H1 (cell line): ENCODE measurements at regions not wholly inside any gene's neighbourhood (a gene's known extent, or its start where the extent isn't known, plus 50 kb on each side); places are given as distances from the start of the nearest gene placed in this dataset.
"Not testable (repeated sequence)": the region's sequence is repeated elsewhere in the genome, so short reads cannot be mapped to it uniquely, and the experiment has no call there.

Experiments used
- CTCF ChIA-PET: fragments of 300-600 bp; sonication (Branson Sonifier 250); formaldehyde crosslinking; loops from one replicate; lab custom pipeline; 2021; ENCODE audit not compliant: partially characterized antibody; lab: Charles Lee
- POLR2A ChIA-PET: fragments of 300-600 bp; sonication (Branson Sonifier 250); formaldehyde crosslinking; loops from one replicate; lab custom pipeline; 2021; ENCODE audit warnings: inconsistent platforms; ENCODE audit not compliant: partially characterized antibody; lab: Charles Lee
- DNase-seq, 2 experiments: peaks; one replicate each; pipeline versions ENCODE4 v3.0.0 to v3.0.0-alpha.2; 2010 to 2022; ENCODE audit warnings: low spot score in 2 of 2, low read depth in 1 of 2, mixed read lengths in 1 of 2
- FAIRE-seq: peaks from 2 replicates; lab custom pipeline; 2011; peaks lifted over from hg19 to GRCh38; lab: Jason Lieb, UNC
- H2AFZ ChIP-seq: 2 replicates; pipeline ENCODE4 v1.8.1; 2012; ENCODE audit warnings: low read length, inconsistent platforms
- H2AK5ac ChIP-seq: 2 replicates; pipeline ENCODE4 v1.6.1; 2013; ENCODE audit warnings: low read depth, low read length
- H2BK120ac ChIP-seq: replicated peaks from 2 replicates; pipeline ENCODE3; 2013; ENCODE audit warnings: low read depth, low read length, inconsistent platforms
- H2BK12ac ChIP-seq: 2 replicates; pipeline ENCODE4 v1.6.1; 2013; ENCODE audit warnings: low read depth, low read length
- H2BK15ac ChIP-seq: 2 replicates; pipeline ENCODE4 v1.6.1; 2013; ENCODE audit warnings: low read length
- H2BK20ac ChIP-seq: 2 replicates; pipeline ENCODE4 v1.6.1; 2013; ENCODE audit warnings: low read length
- H2BK5ac ChIP-seq: 2 replicates; pipeline ENCODE4 v1.6.1; 2013; ENCODE audit warnings: low read depth, low read length
- H3K14ac ChIP-seq: 2 replicates; pipeline ENCODE4 v1.6.1; 2013; ENCODE audit warnings: inconsistent platforms; ENCODE audit not compliant: insufficient read length
- H3K18ac ChIP-seq: 2 replicates; pipeline ENCODE4 v1.6.1; 2013; ENCODE audit warnings: low read length; ENCODE audit errors: extremely low read depth
- H3K23ac ChIP-seq: 2 replicates; pipeline ENCODE4 v1.6.1; 2013; ENCODE audit warnings: inconsistent platforms; ENCODE audit not compliant: insufficient read length
- H3K23me2 ChIP-seq: 2 replicates; pipeline ENCODE4 v1.6.1; 2013; ENCODE audit warnings: low read depth, low read length
- H3K27ac ChIP-seq: 2 replicates; pipeline ENCODE4 v1.6.1; 2011; ENCODE audit warnings: low read depth, low read length, inconsistent platforms
- H3K27me3 ChIP-seq, 4 experiments: replicated peaks in 1 of 4; 1 replicate in 1 of 4; 2 replicates in 3 of 4; pipeline versions ENCODE4 v1.6.1 to v1.8.1; 2011 to 2013; ENCODE audit warnings: low read length in 3 of 4, mild to moderate bottlenecking in 3 of 4, inconsistent platforms in 2 of 4, mixed read lengths in 2 of 4, moderate library complexity in 1 of 4; ENCODE audit not compliant: control insufficient read depth in 3 of 4, insufficient read depth in 3 of 4; ENCODE audit errors: extremely low read depth in 1 of 4
- H3K36me3 ChIP-seq, 4 experiments: 2 replicates each; pipeline versions ENCODE4 v1.6.1 to v1.8.1; 2011 to 2013; ENCODE audit warnings: mild to moderate bottlenecking in 4 of 4, low read length in 3 of 4, moderate library complexity in 2 of 4, control low read depth in 1 of 4, inconsistent platforms in 1 of 4; ENCODE audit not compliant: insufficient read depth in 4 of 4, control insufficient read depth in 2 of 4
- H3K4ac ChIP-seq: replicated peaks from 2 replicates; pipeline ENCODE3; 2013; ENCODE audit warnings: low read length, low read depth, mixed read lengths, inconsistent platforms; ENCODE audit not compliant: insufficient read length
- H3K4me1 ChIP-seq, 4 experiments: replicated peaks in 1 of 4; 1 replicate in 1 of 4; 2 replicates in 3 of 4; pipeline versions ENCODE4 v1.6.1 to v1.8.1; 2011 to 2013; ENCODE audit warnings: low read length in 3 of 4, inconsistent platforms in 2 of 4, mixed read lengths in 1 of 4; ENCODE audit not compliant: insufficient read depth in 4 of 4, control insufficient read depth in 3 of 4
- H3K4me2 ChIP-seq, 2 experiments: 2 replicates each; pipeline versions ENCODE4 v1.6.1 to v1.8.1; 2011 to 2013; ENCODE audit warnings: low read depth in 2 of 2, low read length in 2 of 2, control low read depth in 1 of 2, inconsistent platforms in 1 of 2, mild to moderate bottlenecking in 1 of 2; ENCODE audit not compliant: insufficient read depth in 1 of 2
- H3K4me3 ChIP-seq, 4 experiments: fragments of 200-600, 300-600 bp in 1 of 4; sonication (generic), shearing (Covaris generic), sonication (Bioruptor Twin) in 1 of 4; 2 replicates each; pipeline versions ENCODE4 v1.5.1 to v1.8.1; 2011 to 2016; ENCODE audit warnings: low read length in 4 of 4, low read depth in 3 of 4, control low read depth in 2 of 4, inconsistent platforms in 2 of 4, mild to moderate bottlenecking in 2 of 4, mixed read lengths in 1 of 4, moderate library complexity in 1 of 4; ENCODE audit not compliant: insufficient read depth in 2 of 4; ENCODE audit errors: extremely low read depth in 1 of 4
- H3K56ac ChIP-seq: replicated peaks from 2 replicates; pipeline ENCODE3; 2013; ENCODE audit warnings: low read depth, mild to moderate bottlenecking, mixed read lengths, low read length, inconsistent platforms; ENCODE audit not compliant: insufficient read length
- H3K79me1 ChIP-seq: 2 replicates; pipeline ENCODE4 v1.6.1; 2013; ENCODE audit warnings: low read depth, low read length, control low read depth
- H3K79me2 ChIP-seq, 2 experiments: 2 replicates each; pipeline versions ENCODE4 v1.6.1 to v1.8.1; 2012 to 2013; ENCODE audit warnings: low read length in 2 of 2, mild to moderate bottlenecking in 2 of 2, inconsistent platforms in 1 of 2; ENCODE audit not compliant: insufficient read depth in 2 of 2, control insufficient read depth in 1 of 2
- H3K9ac ChIP-seq, 4 experiments: replicated peaks in 1 of 4; 1 replicate in 1 of 4; 2 replicates in 3 of 4; pipeline versions ENCODE4 v1.6.1 to v1.8.1; 2011 to 2013; ENCODE audit warnings: low read depth in 3 of 4, low read length in 3 of 4, control low read depth in 2 of 4, mild to moderate bottlenecking in 2 of 4, moderate library complexity in 2 of 4, inconsistent platforms in 1 of 4; ENCODE audit errors: extremely low read depth in 1 of 4
- H3K9me3 ChIP-seq, 2 experiments: 2 replicates each; pipeline versions ENCODE4 v1.6.1 to v1.8.1; 2012 to 2013; ENCODE audit warnings: mild to moderate bottlenecking in 2 of 2, moderate library complexity in 2 of 2, control low read depth in 1 of 2, inconsistent platforms in 1 of 2, low read depth in 1 of 2, low read length in 1 of 2, mixed read lengths in 1 of 2; ENCODE audit not compliant: insufficient read depth in 2 of 2
- H4K20me1 ChIP-seq, 2 experiments: replicated peaks in 1 of 2; 2 replicates each; pipeline versions ENCODE3 to v1.8.1; 2011 to 2013; ENCODE audit warnings: inconsistent platforms in 2 of 2, low read length in 2 of 2, mild to moderate bottlenecking in 1 of 2; ENCODE audit not compliant: insufficient read depth in 2 of 2, control insufficient read depth in 1 of 2
- H4K5ac ChIP-seq: 2 replicates; pipeline ENCODE4 v1.6.1; 2013; ENCODE audit warnings: low read length, low read depth, mixed read lengths, inconsistent platforms; ENCODE audit not compliant: insufficient read length
- H4K8ac ChIP-seq: 2 replicates; pipeline ENCODE4 v1.8.0; 2013; ENCODE audit warnings: mild to moderate bottlenecking, moderate library complexity, low read length, inconsistent platforms; ENCODE audit not compliant: insufficient read depth; ENCODE audit errors: extremely low read depth
- H4K91ac ChIP-seq: replicated peaks from 2 replicates; pipeline ENCODE3; 2013; ENCODE audit warnings: low read length, mixed read lengths, inconsistent platforms; ENCODE audit not compliant: insufficient read length
- WGBS, 2 experiments: shearing (Covaris generic) in 1 of 2; methylation state at CpG; one replicate each; pipeline versions ENCODE4 v1.1.6 to v1.1.7; 2013 to 2015; ENCODE audit warnings: low lambda C conversion rate in 2 of 2, mixed read lengths in 2 of 2, inconsistent platforms in 1 of 2, low coverage in 1 of 2, missing lambda C conversion rate in 1 of 2; ENCODE audit not compliant: insufficient replicate concordance in 2 of 2, insufficient coverage in 1 of 2, insufficient read length in 1 of 2; ENCODE audit errors: extremely low coverage in 1 of 2, missing lambda C conversion rate in 1 of 2; 5-methylcytosine and 5-hydroxymethylcytosine counted together

DNA sequence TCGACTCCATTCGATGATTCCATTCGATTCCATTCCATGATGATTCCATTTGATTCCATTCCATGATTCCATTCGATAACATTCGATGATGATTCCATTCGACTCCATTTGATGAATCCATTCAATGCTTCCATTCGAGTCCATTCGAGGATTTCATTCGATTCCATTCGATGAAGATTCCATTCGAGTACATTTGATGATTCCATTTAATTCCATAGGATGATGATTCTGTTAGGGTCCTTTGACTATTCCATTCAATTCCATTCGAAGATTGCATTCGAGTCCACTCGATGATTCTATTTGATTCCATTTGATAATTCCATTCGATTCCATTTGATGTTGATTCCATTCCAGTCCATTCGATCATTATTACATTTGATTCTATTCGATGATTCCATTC, 239.8 kb downstream of the SHCBP1 start:
- H3K14ac ChIP-seq, H3K9ac ChIP-seq, H3K23ac ChIP-seq, H4K5ac ChIP-seq, H3K27ac ChIP-seq, H3K27me3 ChIP-seq, H3K36me3 ChIP-seq, H2BK5ac ChIP-seq, POLR2A ChIA-PET, H3K4me1 ChIP-seq, H4K91ac ChIP-seq, CTCF ChIA-PET, DNase-seq, H3K79me2 ChIP-seq, H2AFZ ChIP-seq, H3K18ac ChIP-seq, H3K56ac ChIP-seq, H3K79me1 ChIP-seq, H2BK120ac ChIP-seq, H4K8ac ChIP-seq, H2AK5ac ChIP-seq, FAIRE-seq, H2BK12ac ChIP-seq, H3K4me2 ChIP-seq, H2BK15ac ChIP-seq, H3K4ac ChIP-seq, H3K4me3 ChIP-seq, H4K20me1 ChIP-seq, H3K23me2 ChIP-seq, H2BK20ac ChIP-seq: not testable (repeated sequence)
- 81% methylated on average over 17 of the region's 17 CpGs; no CpG with 5 or more reads in 1 of the 2 experiments for WGBS, 2 experiments
- H3K9me3 ChIP-seq, result peaks cover 2 to 24% of the 10 kb centered on the region in 2 experiments; a peak in 3 of 4 replicates
